Endodermal cell (in vitro differentiated cells): ENCODE measurements at regions not wholly inside any gene's neighbourhood (a gene's known extent, or its start where the extent isn't known, plus 50 kb on each side); places are given as distances from the start of the nearest gene placed in this dataset.

Source experiments
- DNase-seq: peaks from one replicate; pipeline ENCODE4 v3.0.0-alpha.2; 2017
- H3K27ac ChIP-seq: 2 replicates; pipeline ENCODE4 v1.5.1; 2013; ENCODE audit warnings: mild to moderate bottlenecking, low read depth, low read length, moderate library complexity
- H3K27me3 ChIP-seq: 2 replicates; pipeline ENCODE4 v1.6.1; 2013; ENCODE audit warnings: mild to moderate bottlenecking, low read length, moderate library complexity; ENCODE audit not compliant: insufficient read depth, control insufficient read depth, poor library complexity, severe bottlenecking
- H3K36me3 ChIP-seq: 2 replicates; pipeline ENCODE4 v1.7.0; 2013; ENCODE audit warnings: mild to moderate bottlenecking, low read length, moderate library complexity; ENCODE audit not compliant: control insufficient read depth, insufficient read depth
- H3K4me1 ChIP-seq: one replicate; pipeline ENCODE4 v1.7.0; 2013; ENCODE audit warnings: low read length; ENCODE audit not compliant: control insufficient read depth, insufficient read depth
- H3K4me3 ChIP-seq: 2 replicates; pipeline ENCODE4 v1.5.1; 2013; ENCODE audit warnings: mild to moderate bottlenecking, low read length, moderate library complexity
- H3K9ac ChIP-seq: 2 replicates; pipeline ENCODE4 v1.6.1; 2013; ENCODE audit warnings: mild to moderate bottlenecking, low read length, moderate library complexity; ENCODE audit not compliant: poor library complexity, severe bottlenecking; ENCODE audit errors: extremely low read depth
- H3K9me3 ChIP-seq: 2 replicates; pipeline ENCODE4 v1.6.1; 2013; ENCODE audit warnings: mild to moderate bottlenecking, low read length, moderate library complexity; ENCODE audit not compliant: control insufficient read depth
- H3K27ac Mint-ChIP-seq: 2 replicates; pipeline ENCODE4 v1.8.0; 2020; ENCODE audit warnings: mixed read lengths
- H3K27me3 Mint-ChIP-seq: 2 replicates; pipeline ENCODE4 v1.8.0; 2021; ENCODE audit warnings: mild to moderate bottlenecking, mixed read lengths; ENCODE audit not compliant: insufficient read depth
- H3K36me3 Mint-ChIP-seq: 2 replicates; pipeline ENCODE4 v1.8.0; 2020; ENCODE audit warnings: low read depth, mixed read lengths
- H3K4me1 Mint-ChIP-seq: 2 replicates; pipeline ENCODE4 v1.8.0; 2020; ENCODE audit warnings: mixed read lengths
- H3K4me3 Mint-ChIP-seq: 2 replicates; pipeline ENCODE4 v1.8.0; 2020; ENCODE audit warnings: mild to moderate bottlenecking, moderate library complexity, mixed read lengths
- H3K9me3 Mint-ChIP-seq: 2 replicates; pipeline ENCODE4 v1.8.0; 2020; ENCODE audit warnings: mild to moderate bottlenecking, mixed read lengths
- CTCF ChIP-seq: fragments of 200-600 bp; sonication (generic); conservative IDR thresholded peaks from 2 replicates; pipeline ENCODE4 v1.5.0; 2021; ENCODE audit warnings: antibody characterized with exemption, mild to moderate bottlenecking
- WGBS, 2 experiments: methylation state at CpG; one replicate each; pipeline versions ENCODE4 v1.1.5 to v1.1.7; 2013; ENCODE audit warnings: missing lambda C conversion rate in 2 of 2, mixed read lengths in 1 of 2; ENCODE audit not compliant: insufficient coverage in 1 of 2, insufficient read length in 1 of 2; 5-methylcytosine and 5-hydroxymethylcytosine counted together

GRCh38 chr6:121617388-121617787 is 181.9 kb downstream of the GJA1 start:
- no peak overlapping the region for H3K4me3 Mint-ChIP-seq
- no peaks in the 10 kb centered on the region for H3K36me3 ChIP-seq
- no peak for TF ChIP-seq CTCF
- H3K9ac ChIP-seq, result no peak overlapping the region
- H3K36me3 Mint-ChIP-seq, result no peaks in the 10 kb centered on the region
- no peaks in the 10 kb centered on the region for H3K27me3 Mint-ChIP-seq
- no peaks in the 10 kb centered on the region for H3K9me3 Mint-ChIP-seq
- DNase-seq, result no peak
- H3K27ac ChIP-seq, result no peak overlapping the region
- no peaks in the 10 kb centered on the region for H3K9me3 ChIP-seq
- no peaks in the 10 kb centered on the region for H3K4me1 ChIP-seq
- H3K27ac Mint-ChIP-seq, result no peak overlapping the region
- H3K4me3 ChIP-seq, result no peak overlapping the region
- peaks cover 18% of the 10 kb centered on the region for H3K4me1 Mint-ChIP-seq
- H3K27me3 ChIP-seq, result no peaks in the 10 kb centered on the region

GRCh38 chr6:121619013-121619412 is 183.6 kb downstream of the GJA1 start:
- H3K4me1 Mint-ChIP-seq, result peaks cover 18% of the 10 kb centered on the region
- H3K36me3 Mint-ChIP-seq, result no peaks in the 10 kb centered on the region
- 48 to 71% methylated on average over 1 to 2 of the region's 2 CpGs for WGBS, 2 experiments
- peak; percentile 47 for DNase-seq
- Histone ChIP-seq H3K4me1 (no peaks in the 10 kb centered on the region), H3K9me3 (no peaks in the 10 kb centered on the region), H3K9ac (no peak overlapping the region), H3K36me3 (no peaks in the 10 kb centered on the region), H3K27me3 (no peaks in the 10 kb centered on the region), H3K4me3 (no peak overlapping the region), H3K27ac (no peak overlapping the region)
- peak overlapping the region; percentile 53 for H3K27ac Mint-ChIP-seq
- no peaks in the 10 kb centered on the region for H3K27me3 Mint-ChIP-seq
- TF ChIP-seq CTCF, result no peak
- H3K4me3 Mint-ChIP-seq, result no peak overlapping the region
- H3K9me3 Mint-ChIP-seq, result peaks cover 9% of the 10 kb centered on the region

- TF ChIP-seq CTCF, result no peak
- H3K27ac Mint-ChIP-seq, result peak overlapping the region; percentile 81
- Histone ChIP-seq H3K4me1 (no peaks in the 10 kb centered on the region), H3K9me3 (peaks cover under 1% of the 10 kb centered on the region), H3K9ac (no peak overlapping the region), H3K27ac (no peak overlapping the region), H3K4me3 (no peak overlapping the region), H3K36me3 (no peaks in the 10 kb centered on the region), H3K27me3 (no peaks in the 10 kb centered on the region)
- H3K36me3 Mint-ChIP-seq, result peaks cover 9% of the 10 kb centered on the region
- WGBS, 2 experiments, result 54 to 55% methylated on average over 4 to 7 of the region's 8 CpGs
- H3K27me3 Mint-ChIP-seq, result no peaks in the 10 kb centered on the region
- peaks cover 18% of the 10 kb centered on the region for H3K4me1 Mint-ChIP-seq
- DNase-seq, result peak; percentile 64
- no peak overlapping the region for H3K4me3 Mint-ChIP-seq
- peaks cover 21% of the 10 kb centered on the region for H3K9me3 Mint-ChIP-seq
Observed at GRCh38 chr6:121619987-121620740, 184.7 kb downstream of the GJA1 start.
